HEK293 (cell line): ENCODE measurements at regions not wholly inside any gene's neighbourhood (a gene's known extent, or its start where the extent isn't known, plus 50 kb on each side); places are given as distances from the start of the nearest gene placed in this dataset.

ENCODE experiments used
- CTCF ChIA-PET: fragments of 350-600 bp; formaldehyde crosslinking; extraction: SDS; loops from one replicate; lab custom pipeline; 2021; ENCODE audit warnings: antibody characterized with exemption; lab: Yijun Ruan, JAX
- POLR2A ChIA-PET: fragments of 300-600 bp; formaldehyde crosslinking; extraction: SDS; loops from one replicate; lab custom pipeline; 2020; ENCODE audit warnings: antibody characterized with exemption, inconsistent platforms; lab: Yijun Ruan, JAX
- H3K27ac ChIP-seq: fragments of 200-500 bp; sonication (Bioruptor generic); 2 replicates; pipeline ENCODE4 v1.5.1; 2014; ENCODE audit warnings: low read depth, low read length, control low read depth, inconsistent platforms; ENCODE audit errors: extremely low read depth
- H3K36me3 ChIP-seq, 2 experiments: fragments of 200-500 bp in 1 of 2; sonication (Bioruptor generic) in 1 of 2; 1 replicate in 1 of 2; 2 replicates in 1 of 2; pipeline ENCODE4 v1.5.1; 2014 to 2017; ENCODE audit warnings: inconsistent platforms in 2 of 2, low read length in 2 of 2; ENCODE audit not compliant: control insufficient read depth in 2 of 2, insufficient read depth in 1 of 2
- H3K4me1 ChIP-seq: fragments of 200-500 bp; sonication (Bioruptor generic); 2 replicates; pipeline ENCODE4 v1.5.1; 2014; ENCODE audit warnings: mild to moderate bottlenecking, low read length, inconsistent platforms; ENCODE audit not compliant: control insufficient read depth, insufficient read depth
- H3K4me3 ChIP-seq: 2 replicates; pipeline ENCODE4 v1.5.1; 2011; ENCODE audit warnings: low read depth, mild to moderate bottlenecking, control low read depth, low read length, moderate library complexity
- H3K9me3 ChIP-seq: fragments of 200-500 bp; sonication (Bioruptor generic); 2 replicates; pipeline ENCODE4 v1.5.1; 2014; ENCODE audit warnings: low read depth, low read length, inconsistent platforms; ENCODE audit not compliant: control insufficient read depth, insufficient read depth
- BCL11B ChIP-seq: fragments of 450-650 bp; formaldehyde crosslinking; IDR thresholded peaks from 2 replicates; pipeline ENCODE4 v1.5.1; 2016; ENCODE audit warnings: low read depth, missing biosample characterization, missing genetic modification characterization
- KLF17 ChIP-seq: fragments of 450-650 bp; formaldehyde crosslinking; IDR thresholded peaks from 2 replicates; pipeline ENCODE4 v1.5.1; 2016; ENCODE audit warnings: missing biosample characterization, missing genetic modification characterization
- MYNN ChIP-seq: fragments of 450-650 bp; formaldehyde crosslinking; IDR thresholded peaks from 2 replicates; pipeline ENCODE4 v1.5.1; 2016; ENCODE audit warnings: missing biosample characterization, missing genetic modification characterization, borderline replicate concordance
- WT1 ChIP-seq: fragments of 450-650 bp; formaldehyde crosslinking; IDR thresholded peaks from 2 replicates; pipeline ENCODE4 v1.5.1; 2016; ENCODE audit warnings: missing biosample characterization, missing genetic modification characterization
- ZBTB10 ChIP-seq: fragments of 450-650 bp; formaldehyde crosslinking; IDR thresholded peaks from 2 replicates; pipeline ENCODE4 v1.5.1; 2016; ENCODE audit warnings: missing biosample characterization, missing genetic modification characterization
- ZBTB17 ChIP-seq: fragments of 450-650 bp; formaldehyde crosslinking; IDR thresholded peaks from 2 replicates; pipeline ENCODE4 v1.5.1; 2016; ENCODE audit warnings: missing biosample characterization, missing genetic modification characterization
- ZNF112 ChIP-seq: fragments of 450-650 bp; formaldehyde crosslinking; IDR thresholded peaks from 2 replicates; pipeline ENCODE4 v1.5.0; 2017; ENCODE audit warnings: missing biosample characterization, missing genetic modification characterization
- ZNF202 ChIP-seq: fragments of 450-650 bp; formaldehyde crosslinking; IDR thresholded peaks from 2 replicates; pipeline ENCODE4 v1.5.1; 2016; ENCODE audit warnings: missing biosample characterization, missing genetic modification characterization, borderline replicate concordance
- ZNF214 ChIP-seq: fragments of 450-650 bp; formaldehyde crosslinking; IDR thresholded peaks from 2 replicates; pipeline ENCODE4 v1.5.1; 2017; ENCODE audit warnings: missing biosample characterization, mild to moderate bottlenecking, missing genetic modification characterization, borderline replicate concordance
- ZNF280D ChIP-seq: fragments of 450-650 bp; formaldehyde crosslinking; IDR thresholded peaks from 2 replicates; pipeline ENCODE4 v1.5.1; 2016; ENCODE audit warnings: missing biosample characterization, missing genetic modification characterization
- ZNF354C ChIP-seq: fragments of 450-650 bp; formaldehyde crosslinking; IDR thresholded peaks from 2 replicates; pipeline ENCODE4 v1.5.1; 2016; ENCODE audit warnings: missing biosample characterization, missing genetic modification characterization, low read depth, borderline replicate concordance
- ZNF394 ChIP-seq: fragments of 450-650 bp; formaldehyde crosslinking; IDR thresholded peaks from 2 replicates; pipeline ENCODE4 v1.5.1; 2016; ENCODE audit warnings: missing biosample characterization, missing genetic modification characterization, mild to moderate bottlenecking, moderate library complexity, borderline replicate concordance
- ZNF426 ChIP-seq: fragments of 450-650 bp; formaldehyde crosslinking; IDR thresholded peaks from 2 replicates; pipeline ENCODE4 v1.5.1; 2017; ENCODE audit warnings: missing biosample characterization, missing genetic modification characterization, mild to moderate bottlenecking, inconsistent platforms, moderate library complexity
- ZNF433 ChIP-seq: fragments of 450-650 bp; formaldehyde crosslinking; IDR thresholded peaks from 2 replicates; pipeline ENCODE4 v1.5.1; 2016; ENCODE audit warnings: missing biosample characterization, missing genetic modification characterization, low read depth
- ZNF488 ChIP-seq: fragments of 450-650 bp; formaldehyde crosslinking; IDR thresholded peaks from 2 replicates; pipeline ENCODE4 v1.5.1; 2016; ENCODE audit warnings: missing biosample characterization, missing genetic modification characterization
- ZNF510 ChIP-seq: fragments of 450-650 bp; formaldehyde crosslinking; IDR thresholded peaks from 2 replicates; pipeline ENCODE4 v1.5.1; 2018; ENCODE audit warnings: mild to moderate bottlenecking, missing genetic modification characterization, missing biosample characterization; ENCODE audit not compliant: insufficient replicate concordance
- ZNF580 ChIP-seq: fragments of 450-650 bp; formaldehyde crosslinking; IDR thresholded peaks from 2 replicates; pipeline ENCODE4 v1.5.1; 2016; ENCODE audit warnings: missing biosample characterization, missing genetic modification characterization
- ZNF585B ChIP-seq: fragments of 450-650 bp; formaldehyde crosslinking; IDR thresholded peaks from 2 replicates; pipeline ENCODE4 v1.5.1; 2016; ENCODE audit warnings: missing biosample characterization, missing genetic modification characterization
- ZNF621 ChIP-seq: fragments of 450-650 bp; formaldehyde crosslinking; IDR thresholded peaks from 2 replicates; pipeline ENCODE4 v1.5.1; 2017; ENCODE audit warnings: missing biosample characterization, missing genetic modification characterization
- ZNF654 ChIP-seq: fragments of 450-650 bp; formaldehyde crosslinking; IDR thresholded peaks from 2 replicates; pipeline ENCODE4 v1.5.1; 2016; ENCODE audit warnings: low read depth, missing biosample characterization, missing genetic modification characterization
- ZNF660 ChIP-seq: fragments of 450-650 bp; IDR thresholded peaks from 2 replicates; pipeline ENCODE4 v1.5.1; 2018; ENCODE audit warnings: missing biosample characterization, mild to moderate bottlenecking, missing genetic modification characterization
- ZNF670 ChIP-seq: fragments of 450-650 bp; formaldehyde crosslinking; IDR thresholded peaks from 2 replicates; pipeline ENCODE4 v1.5.1; 2016; ENCODE audit warnings: missing biosample characterization, missing genetic modification characterization, low read depth
- ZNF677 ChIP-seq: fragments of 450-650 bp; IDR thresholded peaks from 2 replicates; pipeline ENCODE4 v1.5.0; 2018; ENCODE audit warnings: missing biosample characterization, mild to moderate bottlenecking, missing genetic modification characterization, moderate library complexity
- ZNF701 ChIP-seq: fragments of 450-650 bp; formaldehyde crosslinking; IDR thresholded peaks from 2 replicates; pipeline ENCODE4 v1.5.1; 2016; ENCODE audit warnings: missing biosample characterization, missing genetic modification characterization
- TF ChIP-seq, protein P1 (sequence below): fragments of 450-650 bp; IDR thresholded peaks from 2 replicates; pipeline ENCODE4 v1.5.1; 2018; ENCODE audit warnings: missing biosample characterization, missing genetic modification characterization
- TF ChIP-seq, protein P2 (sequence below): fragments of 450-650 bp; formaldehyde crosslinking; IDR thresholded peaks from 2 replicates; pipeline ENCODE4; 2016; ENCODE audit warnings: missing biosample characterization, missing genetic modification characterization

GRCh38 chr20:53827292-53828087 is 233.9 kb upstream of the ZNF217 start:
- CTCF ChIA-PET = interaction anchor here (0.7 to 1.5 kb wide), 3 partner anchors 20 to 216 kb away, joined by 3 to 7 read pairs (median 4); no protein-coding TSS in a partner anchor
- TF ChIP-seq ZNF112 (tag by site-specific recombination) (no peak), ZBTB10 (tag by site-specific recombination) (no peak), ZBTB17 (tag by site-specific recombination) (no peak), ZNF354C (no peak), ZNF654 (tag by site-specific recombination) (no peak), ZNF670 (tag by site-specific recombination) (no peak), ZNF426 (tag by site-specific recombination) (no peak; the same call in 1 of the 2 replicates), ZNF621 (tag by site-specific recombination) (no peak), ZNF660 (tag by site-specific recombination) (no peak), ZNF214 (tag by site-specific recombination) (no peak), ZNF677 (tag by site-specific recombination) (no peak), ZNF433 (tag by site-specific recombination) (no peak), ZNF488 (tag by site-specific recombination) (no peak), WT1 (peak; percentile 47), MYNN (no peak), KLF17 (no peak), ZNF585B (tag by site-specific recombination) (no peak), ZNF280D (tag by site-specific recombination) (no peak), ZNF394 (tag by site-specific recombination) (no peak), BCL11B (tag by site-specific recombination) (no peak), ZNF580 (tag by site-specific recombination) (no peak), ZNF701 (no peak), ZNF510 (no peak), ZNF202 (no peak)
- TF ChIP-seq, protein P1, sequence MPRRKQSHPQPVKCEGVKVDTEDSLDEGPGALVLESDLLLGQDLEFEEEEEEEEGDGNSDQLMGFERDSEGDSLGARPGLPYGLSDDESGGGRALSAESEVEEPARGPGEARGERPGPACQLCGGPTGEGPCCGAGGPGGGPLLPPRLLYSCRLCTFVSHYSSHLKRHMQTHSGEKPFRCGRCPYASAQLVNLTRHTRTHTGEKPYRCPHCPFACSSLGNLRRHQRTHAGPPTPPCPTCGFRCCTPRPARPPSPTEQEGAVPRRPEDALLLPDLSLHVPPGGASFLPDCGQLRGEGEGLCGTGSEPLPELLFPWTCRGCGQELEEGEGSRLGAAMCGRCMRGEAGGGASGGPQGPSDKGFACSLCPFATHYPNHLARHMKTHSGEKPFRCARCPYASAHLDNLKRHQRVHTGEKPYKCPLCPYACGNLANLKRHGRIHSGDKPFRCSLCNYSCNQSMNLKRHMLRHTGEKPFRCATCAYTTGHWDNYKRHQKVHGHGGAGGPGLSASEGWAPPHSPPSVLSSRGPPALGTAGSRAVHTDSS (tag by site-specific recombination) = peak; percentile 33; the same call in 1 of the 2 replicates
- TF ChIP-seq, protein P2, sequence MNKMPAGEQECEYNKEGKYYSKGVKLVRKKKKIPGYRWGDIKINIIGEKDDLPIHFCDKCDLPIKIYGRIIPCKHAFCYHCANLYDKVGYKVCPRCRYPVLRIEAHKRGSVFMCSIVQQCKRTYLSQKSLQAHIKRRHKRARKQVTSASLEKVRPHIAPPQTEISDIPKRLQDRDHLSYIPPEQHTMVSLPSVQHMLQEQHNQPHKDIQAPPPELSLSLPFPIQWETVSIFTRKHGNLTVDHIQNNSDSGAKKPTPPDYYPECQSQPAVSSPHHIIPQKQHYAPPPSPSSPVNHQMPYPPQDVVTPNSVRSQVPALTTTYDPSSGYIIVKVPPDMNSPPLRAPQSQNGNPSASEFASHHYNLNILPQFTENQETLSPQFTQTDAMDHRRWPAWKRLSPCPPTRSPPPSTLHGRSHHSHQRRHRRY (tag by site-specific recombination) = no peak

More at GRCh38 chr20:53827292-53828087, 233.9 kb upstream of the ZNF217 start:
- Histone ChIP-seq H3K36me3 (no peaks in the 10 kb centered on the region), H3K4me3 (no peak overlapping the region), H3K4me1 (peaks cover 22% of the 10 kb centered on the region), H3K9me3 (no peaks in the 10 kb centered on the region), H3K27ac (peak overlapping the region; percentile 82)
- POLR2A ChIA-PET = interaction anchor here (0.6 to 1.4 kb wide), 2 partner anchors 89 to 176 kb away, joined by 4 to 5 read pairs; no protein-coding TSS in a partner anchor
